Dedifferentiated amniotic fluid mesenchymal stem cell (primary cell): ENCODE measurements at regions not wholly inside any gene's neighbourhood (a gene's known extent, or its start where the extent isn't known, plus 50 kb on each side); places are given as distances from the start of the nearest gene placed in this dataset.

Source experiments
- DNase-seq: peaks from one replicate; pipeline ENCODE4 v3.0.0-alpha.2; 2016; ENCODE audit errors: extremely low spot score

DNA sequence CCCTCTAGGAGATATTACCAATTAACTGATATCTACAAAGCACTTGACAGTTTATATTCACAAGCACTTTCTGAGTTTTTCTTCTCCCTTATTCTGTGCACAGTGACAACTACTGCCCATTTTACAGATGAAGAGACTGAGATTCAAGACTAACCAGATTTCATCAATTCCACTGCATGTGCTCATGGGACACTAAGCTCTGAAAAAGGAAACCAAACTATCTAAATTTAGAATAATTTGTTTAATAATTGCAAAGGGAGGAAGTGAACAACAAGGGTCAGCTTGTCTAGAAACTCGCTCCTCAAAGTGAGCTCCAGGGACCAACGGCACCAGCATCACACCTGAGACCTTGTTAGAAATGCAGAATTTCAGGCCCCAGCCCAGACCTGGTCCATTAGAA, 50.8 kb upstream of the MYLIP start:
- no peak for DNase-seq

GRCh38 chr6:16069671-16070070, 59.2 kb upstream of the MYLIP start:
- DNase-seq = no peak

DNA sequence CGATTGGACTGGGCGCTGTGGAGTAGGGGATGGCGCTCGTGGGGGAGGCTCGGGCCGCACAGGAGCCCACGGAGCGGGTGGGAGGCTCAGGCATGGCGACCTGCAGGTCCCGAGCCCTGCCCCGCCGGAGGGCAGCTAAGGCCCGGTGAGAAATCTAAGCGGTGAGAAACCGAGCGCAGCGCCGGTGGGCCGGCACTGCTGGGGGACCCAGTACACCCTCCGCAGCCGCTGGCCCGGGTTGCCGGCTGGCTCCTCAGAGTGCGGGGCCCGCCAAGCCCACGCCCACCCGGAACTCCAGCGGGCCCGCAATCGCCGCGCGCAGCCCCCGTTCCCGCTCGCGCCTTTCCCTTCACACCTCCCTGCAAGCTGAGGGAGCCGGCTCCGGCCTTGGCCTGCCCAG, 59.7 kb upstream of the MYLIP start:
- DNase-seq = no peak

GRCh38 chr6:16067568-16067967, 61.3 kb upstream of the MYLIP start:
- DNase-seq = no peak

DNA sequence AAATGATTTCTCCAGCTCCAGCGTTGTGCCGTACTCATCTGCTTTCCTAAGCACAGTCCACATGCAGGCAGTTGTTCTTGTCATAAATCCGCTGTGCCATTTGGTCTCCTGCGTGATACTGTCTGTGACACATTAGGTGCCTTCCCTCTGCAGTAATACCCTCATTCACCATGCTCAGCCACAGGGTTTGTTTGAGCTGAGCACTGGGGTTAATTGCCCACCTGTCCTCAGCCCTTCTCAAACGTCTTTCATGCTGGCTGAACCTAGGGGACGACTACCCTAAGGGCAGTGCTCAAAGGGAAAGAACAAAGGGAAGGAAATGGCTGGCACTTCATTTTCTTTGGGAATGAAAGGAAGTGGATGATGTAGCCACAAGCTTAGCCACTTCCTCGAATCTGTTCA, 64.2 kb upstream of the MYLIP start:
- DNase-seq = no peak

DNA sequence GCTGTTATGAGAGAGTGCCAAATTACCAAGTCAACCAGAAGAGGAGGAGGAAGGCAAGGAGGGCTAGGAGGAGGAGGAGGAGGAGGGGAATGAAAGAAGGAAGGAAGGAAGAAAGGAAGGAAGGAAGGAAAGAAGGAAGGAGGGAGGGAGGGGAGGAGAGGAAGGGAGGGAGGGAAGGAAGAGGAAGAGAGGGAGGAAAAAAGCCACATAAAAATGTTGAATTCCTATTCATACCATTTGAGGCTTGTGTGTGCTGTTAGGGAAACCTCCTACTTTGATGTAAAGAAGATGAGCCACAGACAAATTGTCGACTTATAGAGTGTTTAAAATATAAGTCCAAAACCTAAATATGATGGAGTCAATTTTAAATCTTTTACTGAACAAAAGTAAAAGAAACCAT, 65.3 kb upstream of the MYLIP start:
- DNase-seq = no peak

- DNase-seq = no peak
Measured at GRCh38 chr6:16061818-16062217, 67.1 kb upstream of the MYLIP start.

DNA sequence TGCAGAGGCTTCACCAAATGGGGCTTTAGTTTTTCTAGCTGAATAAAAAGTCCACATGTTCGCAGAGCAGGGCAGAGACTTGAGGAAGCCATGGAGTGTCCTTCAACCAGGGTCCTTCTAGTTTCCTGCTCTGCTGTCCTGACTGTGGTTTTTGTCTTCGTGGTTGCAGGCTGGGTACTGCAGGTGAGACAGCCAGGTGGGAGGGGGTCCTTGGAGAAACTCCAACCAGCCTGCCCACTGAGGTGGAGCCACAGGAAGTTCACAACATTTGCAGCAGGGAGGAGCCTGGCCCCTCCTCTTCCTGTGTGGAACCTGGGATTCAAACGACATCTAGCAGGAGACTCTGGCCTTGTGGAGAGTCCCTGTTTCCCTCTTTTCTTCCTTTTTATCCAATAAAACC, 68.8 kb upstream of the MYLIP start:
- DNase-seq = no peak

- no peak for DNase-seq
Measured at GRCh38 chr6:16059496-16059895, 69.4 kb upstream of the MYLIP start.

- DNase-seq = no peak
Measured at GRCh38 chr6:16058929-16059345, 69.9 kb upstream of the MYLIP start.

- no peak for DNase-seq
Measured at GRCh38 chr6:16058201-16058928, 70.5 kb upstream of the MYLIP start.

DNA sequence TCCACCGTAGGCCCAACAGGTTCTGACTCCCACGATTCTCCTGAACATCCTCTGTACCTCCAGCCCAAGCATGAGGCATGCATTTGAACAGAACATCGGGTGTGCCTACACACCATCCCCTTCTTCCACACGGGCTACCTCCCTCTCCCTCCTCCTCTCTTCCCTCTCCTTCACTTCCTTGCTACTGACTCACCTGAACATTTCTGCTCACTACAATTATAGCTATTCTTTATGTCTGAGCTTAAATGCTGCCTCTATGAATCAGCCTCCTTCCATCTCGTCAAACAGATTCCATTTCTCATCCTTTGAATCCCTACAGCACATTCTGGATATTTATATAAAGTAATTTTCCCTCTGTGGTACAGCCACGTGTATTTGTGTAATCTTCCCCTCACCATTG, 71.4 kb upstream of the MYLIP start:
- no peak for DNase-seq

DNA sequence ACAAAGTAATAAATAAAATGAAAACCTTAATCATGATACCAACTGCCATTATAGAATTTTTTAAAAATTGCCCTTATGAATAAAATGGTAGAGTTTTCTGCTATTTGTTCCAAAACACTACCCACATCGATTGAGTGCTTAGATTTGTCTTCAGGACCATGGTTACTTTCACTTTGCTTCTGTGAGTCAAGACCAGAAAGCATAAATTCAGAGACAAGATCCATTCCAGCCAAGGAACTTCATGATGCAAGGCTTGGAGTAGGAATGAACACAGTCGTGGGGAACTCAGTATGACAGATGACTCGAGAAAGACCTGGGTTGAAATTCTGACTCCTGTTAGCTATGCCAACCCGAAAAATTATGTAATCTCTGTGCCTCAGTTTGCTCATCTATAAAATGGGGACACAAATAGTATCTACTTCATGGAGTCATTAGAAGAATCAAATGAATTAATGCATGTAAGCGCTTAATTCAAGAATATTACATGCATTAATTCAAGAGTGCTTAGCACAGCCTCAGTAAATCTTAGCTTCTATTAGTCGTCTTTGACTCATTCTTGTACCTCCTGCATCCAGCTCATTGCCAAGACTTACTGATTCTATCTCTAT, 72.5 kb upstream of the MYLIP start:
- no peak for DNase-seq

DNA sequence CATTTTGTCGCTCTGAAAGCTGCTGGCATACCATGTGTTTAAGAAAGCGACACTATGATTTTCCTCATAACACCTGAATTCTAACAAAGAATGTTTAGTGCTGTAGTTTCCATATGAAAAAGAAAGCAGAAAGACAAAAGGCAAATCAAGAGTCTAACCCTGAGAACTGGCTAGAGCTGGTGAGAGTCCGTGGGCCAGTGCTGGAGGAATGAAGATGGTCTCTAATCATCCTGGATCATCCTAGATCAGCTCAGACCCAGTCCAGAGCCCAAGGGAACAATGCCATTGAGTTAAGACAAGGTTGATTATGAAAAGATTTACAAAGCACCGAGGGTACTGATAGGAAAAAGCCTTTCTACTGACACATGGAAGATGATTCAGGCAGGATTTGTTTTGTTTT, 73.0 kb upstream of the MYLIP start:
- DNase-seq = no peak

DNA sequence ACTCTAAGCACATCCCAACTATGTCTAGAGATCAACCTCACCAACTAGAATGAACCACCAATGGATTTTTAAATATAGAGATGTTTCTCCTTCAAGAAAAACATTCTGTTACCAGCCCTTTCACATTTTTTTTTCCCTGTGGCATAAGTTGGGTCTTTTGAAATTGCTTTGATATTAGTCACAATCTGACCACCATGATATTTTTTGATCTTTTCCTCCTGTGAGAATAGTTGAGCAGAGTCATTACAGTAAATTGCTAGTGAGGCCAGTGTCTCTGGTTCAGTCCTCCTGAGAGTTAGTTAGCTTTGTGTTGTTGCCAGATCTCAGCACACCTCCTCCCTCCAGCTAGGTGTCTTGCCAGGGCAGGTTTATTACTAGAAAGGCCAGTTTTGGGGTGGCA, 79.7 kb upstream of the MYLIP start:
- no peak for DNase-seq

DNA sequence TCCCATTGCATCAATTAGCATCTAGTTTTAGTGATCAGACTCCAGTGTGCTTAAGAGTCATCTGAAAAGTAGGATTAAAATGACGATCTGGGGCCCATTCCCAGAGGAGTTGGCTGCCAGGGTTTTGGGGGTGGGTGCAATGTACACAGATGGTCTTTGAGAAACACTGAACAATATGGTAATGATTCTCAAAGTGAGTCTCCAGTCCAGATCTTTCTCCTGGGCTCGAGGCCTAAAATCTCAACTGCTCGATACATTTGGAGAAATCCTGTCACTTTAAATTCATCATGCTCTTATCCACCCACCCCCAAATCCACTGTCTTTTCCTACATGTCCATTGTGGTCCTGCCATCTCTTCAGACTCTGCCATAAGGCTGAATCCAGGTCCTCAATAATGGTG, 80.7 kb upstream of the MYLIP start:
- no peak for DNase-seq

GRCh38 chr6:16047435-16047990, 81.4 kb upstream of the MYLIP start:
- no peak for DNase-seq

DNA sequence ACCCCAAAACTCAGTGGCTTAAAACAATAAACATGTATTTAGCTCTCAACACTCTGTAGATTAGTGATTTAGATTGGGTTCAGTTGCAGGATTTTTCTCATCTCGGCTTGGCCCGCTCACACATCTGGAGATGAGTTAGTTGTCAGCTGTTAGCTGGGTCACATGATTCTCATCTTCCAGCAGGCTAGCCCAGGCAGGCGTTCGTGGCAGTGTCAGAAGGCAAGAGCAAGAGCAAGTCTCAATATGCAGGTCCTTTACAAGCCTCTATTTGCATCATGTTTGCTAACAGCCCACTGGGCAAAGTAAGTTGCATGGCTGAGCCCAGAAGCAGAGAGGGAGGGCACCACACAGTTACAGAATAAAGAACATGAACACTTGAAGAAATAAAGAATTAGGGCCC, 83.6 kb upstream of the MYLIP start:
- DNase-seq = no peak

DNA sequence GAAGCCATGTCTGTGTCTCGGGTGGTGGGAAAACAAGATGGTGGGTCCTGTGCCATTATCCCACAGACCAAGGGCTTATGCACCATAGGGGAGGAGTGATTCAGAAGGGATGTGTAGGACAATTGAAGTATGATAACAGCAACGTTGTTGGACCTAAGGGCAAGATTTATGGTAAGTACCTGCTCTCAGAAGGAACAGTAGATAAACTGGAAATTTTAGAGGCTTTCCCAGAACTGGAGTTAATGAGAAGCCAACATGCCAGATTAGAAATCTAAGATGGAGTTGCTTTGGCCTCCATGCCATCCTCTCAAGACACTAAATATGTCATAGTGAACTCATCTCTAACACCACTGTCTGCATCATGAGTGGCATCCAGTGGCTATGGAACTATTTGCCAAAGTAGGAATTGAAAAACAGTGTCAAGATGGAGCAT, 84.7 kb upstream of the MYLIP start:
- no peak for DNase-seq

GRCh38 chr6:16043171-16044135, 85.4 kb upstream of the MYLIP start:
- no peak for DNase-seq

- no peak for DNase-seq
Measured at GRCh38 chr6:16042751-16043150, 86.1 kb upstream of the MYLIP start.

DNA sequence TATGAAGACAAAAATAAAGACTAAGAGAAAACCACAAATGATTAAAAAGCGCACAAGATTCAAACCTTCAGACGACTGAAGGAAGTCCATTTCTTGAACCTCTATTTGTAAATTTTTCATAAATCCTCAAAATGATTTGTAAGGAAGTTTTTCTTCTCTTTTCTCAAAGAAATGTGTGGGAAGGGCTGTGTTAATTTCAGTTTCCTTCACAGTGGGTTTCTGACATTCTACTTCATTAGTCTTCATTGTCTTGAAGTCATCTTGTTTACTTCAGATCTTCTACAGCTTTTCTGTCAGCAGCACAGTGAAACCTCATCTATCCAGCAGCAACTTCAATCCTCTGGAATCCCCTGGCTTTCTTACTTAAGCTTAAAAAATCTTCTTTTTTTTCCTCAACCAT, 87.6 kb upstream of the MYLIP start:
- DNase-seq = no peak
